IPS-20b (cell line): ENCODE measurements at regions not wholly inside any gene's neighbourhood (a gene's known extent, or its start where the extent isn't known, plus 50 kb on each side); places are given as distances from the start of the nearest gene placed in this dataset.

Source experiments
- H3K27ac ChIP-seq: one replicate; pipeline ENCODE4 v1.5.1; 2013; ENCODE audit warnings: low read length
- H3K27me3 ChIP-seq: 2 replicates; pipeline ENCODE4 v1.6.1; 2013; ENCODE audit warnings: mild to moderate bottlenecking, low read length, inconsistent platforms; ENCODE audit not compliant: insufficient read depth
- H3K36me3 ChIP-seq: 2 replicates; pipeline ENCODE4 v1.6.1; 2013; ENCODE audit warnings: low read depth, mild to moderate bottlenecking, inconsistent platforms, low read length, moderate library complexity; ENCODE audit not compliant: insufficient read depth
- H3K4me1 ChIP-seq: 2 replicates; pipeline ENCODE4 v1.6.1; 2013; ENCODE audit warnings: mild to moderate bottlenecking, control low read depth, inconsistent platforms, low read length, moderate library complexity; ENCODE audit not compliant: insufficient read depth
- H3K4me3 ChIP-seq: 2 replicates; pipeline ENCODE4 v1.5.1; 2013; ENCODE audit warnings: mild to moderate bottlenecking, low read length, inconsistent platforms
- H3K9ac ChIP-seq: 2 replicates; pipeline ENCODE4 v1.6.1; 2013; ENCODE audit warnings: low read depth, mild to moderate bottlenecking, inconsistent platforms, low read length, moderate library complexity
- H3K9me3 ChIP-seq: 2 replicates; pipeline ENCODE4 v1.6.1; 2013; ENCODE audit warnings: mild to moderate bottlenecking, low read depth, low read length, inconsistent platforms; ENCODE audit not compliant: insufficient read depth

DNA sequence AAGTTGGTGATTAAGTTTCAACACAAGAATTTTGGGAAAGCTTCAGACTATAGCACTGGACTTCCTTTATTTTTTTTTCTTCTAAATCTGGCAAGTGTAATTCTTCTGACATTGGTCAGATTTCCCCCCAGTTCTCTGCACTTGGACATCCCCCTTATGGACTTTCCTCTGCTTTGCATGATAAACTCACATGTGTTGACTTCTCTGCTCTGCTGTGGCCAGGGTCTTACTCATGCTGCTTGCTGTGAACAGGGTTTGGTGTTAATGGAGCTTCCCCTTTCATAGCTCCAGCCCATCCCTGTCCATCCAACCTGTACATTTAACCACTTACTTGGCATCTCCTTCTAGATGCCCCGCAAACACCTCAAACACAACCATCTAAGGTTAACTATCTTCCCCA is 70.5 kb upstream of the SPATA13 start:
- Histone ChIP-seq H3K27ac (no peak overlapping the region), H3K4me3 (no peak overlapping the region), H3K9ac (no peak overlapping the region), H3K27me3 (no peaks in the 10 kb centered on the region), H3K4me1 (peaks cover 3% of the 10 kb centered on the region; the same call in 1 of the 2 replicates), H3K9me3 (no peaks in the 10 kb centered on the region), H3K36me3 (no peaks in the 10 kb centered on the region)

- H3K4me3 ChIP-seq: no peak overlapping the region
- no peaks in the 10 kb centered on the region for H3K36me3 ChIP-seq
- H3K27me3 ChIP-seq: no peaks in the 10 kb centered on the region
- H3K9me3 ChIP-seq: no peaks in the 10 kb centered on the region
- peaks cover 3% of the 10 kb centered on the region; the same call in 1 of the 2 replicates for H3K4me1 ChIP-seq
- no peak overlapping the region for H3K27ac ChIP-seq
- H3K9ac ChIP-seq: no peak overlapping the region
Observed at GRCh38 chr13:24091080-24091479, 69.4 kb upstream of the SPATA13 start.

GRCh38 chr13:24092108-24092507 is 68.4 kb upstream of the SPATA13 start:
- Histone ChIP-seq H3K4me1 (peaks cover 6% of the 10 kb centered on the region; the same call in 1 of the 2 replicates), H3K9ac (no peak overlapping the region), H3K9me3 (no peaks in the 10 kb centered on the region), H3K27me3 (no peaks in the 10 kb centered on the region), H3K4me3 (no peak overlapping the region), H3K27ac (no peak overlapping the region), H3K36me3 (no peaks in the 10 kb centered on the region)

- Histone ChIP-seq H3K9ac (no peak overlapping the region), H3K36me3 (no peaks in the 10 kb centered on the region), H3K9me3 (no peaks in the 10 kb centered on the region), H3K27ac (no peak overlapping the region), H3K27me3 (no peaks in the 10 kb centered on the region), H3K4me3 (no peak overlapping the region), H3K4me1 (peaks cover 6% of the 10 kb centered on the region; the same call in 1 of the 2 replicates)
Observed at GRCh38 chr13:24093047-24093446, 67.5 kb upstream of the SPATA13 start.

GRCh38 chr13:24096659-24097058 is 63.9 kb upstream of the SPATA13 start:
- Histone ChIP-seq H3K9me3 (no peaks in the 10 kb centered on the region), H3K4me1 (peaks cover 6% of the 10 kb centered on the region; the same call in 1 of the 2 replicates), H3K4me3 (no peak overlapping the region), H3K27me3 (no peaks in the 10 kb centered on the region), H3K36me3 (no peaks in the 10 kb centered on the region), H3K9ac (no peak overlapping the region), H3K27ac (no peak overlapping the region)

GRCh38 chr13:24097064-24097463 is 63.5 kb upstream of the SPATA13 start:
- no peaks in the 10 kb centered on the region for H3K36me3 ChIP-seq
- H3K27ac ChIP-seq: no peak overlapping the region
- H3K4me3 ChIP-seq: no peak overlapping the region
- H3K27me3 ChIP-seq: no peaks in the 10 kb centered on the region
- H3K4me1 ChIP-seq: peaks cover 6% of the 10 kb centered on the region; the same call in 1 of the 2 replicates
- no peaks in the 10 kb centered on the region for H3K9me3 ChIP-seq
- no peak overlapping the region for H3K9ac ChIP-seq

DNA sequence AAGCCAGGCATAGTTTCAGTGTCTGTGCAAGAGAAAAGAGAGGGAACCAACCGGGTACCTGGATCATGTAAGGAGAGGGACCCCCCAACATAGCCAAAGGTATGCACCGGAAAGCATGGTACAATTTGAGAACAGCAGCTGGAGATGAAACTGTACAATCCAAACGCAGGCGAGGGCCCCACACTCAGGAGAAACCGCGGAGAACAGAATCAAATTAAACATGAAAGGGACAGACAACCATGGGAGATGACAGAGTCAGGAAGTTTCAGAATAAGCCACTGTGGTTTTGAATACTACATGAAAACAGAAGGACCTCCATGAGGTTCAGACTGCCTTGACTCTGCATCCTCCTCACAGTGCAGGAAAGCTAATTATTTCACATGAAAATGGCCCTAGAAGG is 62.9 kb upstream of the SPATA13 start:
- no peaks in the 10 kb centered on the region for H3K9me3 ChIP-seq
- H3K9ac ChIP-seq: no peak overlapping the region
- H3K36me3 ChIP-seq: no peaks in the 10 kb centered on the region
- H3K27me3 ChIP-seq: no peaks in the 10 kb centered on the region
- H3K4me3 ChIP-seq: no peak overlapping the region
- H3K4me1 ChIP-seq: peaks cover 6% of the 10 kb centered on the region; the same call in 1 of the 2 replicates
- no peak overlapping the region for H3K27ac ChIP-seq

GRCh38 chr13:24099490-24099889 is 61.0 kb upstream of the SPATA13 start:
- Histone ChIP-seq H3K27me3 (no peaks in the 10 kb centered on the region), H3K4me3 (no peak overlapping the region), H3K9me3 (no peaks in the 10 kb centered on the region), H3K36me3 (no peaks in the 10 kb centered on the region), H3K4me1 (peaks cover 3% of the 10 kb centered on the region; the same call in 1 of the 2 replicates), H3K27ac (no peak overlapping the region), H3K9ac (no peak overlapping the region)

GRCh38 chr13:24100188-24100587 is 60.3 kb upstream of the SPATA13 start:
- H3K4me3 ChIP-seq: no peak overlapping the region
- H3K36me3 ChIP-seq: no peaks in the 10 kb centered on the region
- no peaks in the 10 kb centered on the region for H3K27me3 ChIP-seq
- H3K27ac ChIP-seq: no peak overlapping the region
- no peak overlapping the region for H3K9ac ChIP-seq
- H3K4me1 ChIP-seq: peaks cover 3% of the 10 kb centered on the region; the same call in 1 of the 2 replicates
- no peaks in the 10 kb centered on the region for H3K9me3 ChIP-seq

GRCh38 chr13:24103782-24104372 is 56.6 kb upstream of the SPATA13 start:
- no peaks in the 10 kb centered on the region for H3K4me1 ChIP-seq
- no peak overlapping the region for H3K4me3 ChIP-seq
- H3K9ac ChIP-seq: no peak overlapping the region
- H3K9me3 ChIP-seq: no peaks in the 10 kb centered on the region
- H3K27ac ChIP-seq: no peak overlapping the region
- no peaks in the 10 kb centered on the region for H3K27me3 ChIP-seq
- H3K36me3 ChIP-seq: no peaks in the 10 kb centered on the region

DNA sequence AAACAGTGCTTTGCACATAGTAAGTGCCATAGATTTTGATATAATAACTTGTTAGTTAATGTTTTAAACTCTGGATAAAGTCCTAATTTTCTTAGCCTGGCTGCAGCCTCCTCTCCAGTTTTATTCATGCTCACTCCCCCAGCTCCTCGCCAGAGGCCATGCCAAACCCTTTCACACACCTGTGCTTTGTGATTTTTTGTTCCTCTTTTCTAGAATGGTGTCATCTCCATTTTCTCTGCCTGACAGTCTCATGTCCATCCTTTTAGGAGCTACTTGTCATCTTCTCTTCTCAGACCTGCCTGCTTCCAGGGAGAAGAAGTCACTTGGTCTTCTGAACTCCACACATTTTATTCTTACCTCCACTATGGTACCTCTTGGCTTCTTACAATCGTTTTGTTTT is 55.8 kb upstream of the SPATA13 start:
- Histone ChIP-seq H3K9me3 (no peaks in the 10 kb centered on the region), H3K27ac (no peak overlapping the region), H3K27me3 (no peaks in the 10 kb centered on the region), H3K9ac (no peak overlapping the region), H3K4me1 (no peaks in the 10 kb centered on the region), H3K36me3 (no peaks in the 10 kb centered on the region), H3K4me3 (no peak overlapping the region)

DNA sequence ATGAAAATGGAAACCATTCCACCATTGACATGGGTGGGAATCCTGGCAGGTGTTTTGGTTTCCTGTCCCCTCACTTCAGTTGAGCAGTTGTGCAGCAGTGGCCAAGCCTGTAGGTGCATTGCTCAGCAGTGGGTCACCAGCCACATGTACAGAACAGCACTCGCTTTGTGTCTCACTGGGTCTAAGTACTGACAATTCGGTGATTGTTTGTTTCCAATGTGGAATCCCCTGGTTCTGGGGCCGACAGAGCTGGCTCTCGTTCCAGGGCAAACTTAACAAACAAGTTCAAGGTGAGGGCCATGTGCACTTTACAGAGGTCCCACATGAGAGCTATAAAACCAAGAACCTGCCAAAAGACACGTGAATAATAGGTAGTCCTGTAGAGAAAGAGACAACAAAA is 54.1 kb upstream of the SPATA13 start:
- no peaks in the 10 kb centered on the region for H3K9me3 ChIP-seq
- H3K27me3 ChIP-seq: no peaks in the 10 kb centered on the region
- no peak overlapping the region for H3K4me3 ChIP-seq
- H3K27ac ChIP-seq: no peak overlapping the region
- H3K4me1 ChIP-seq: no peaks in the 10 kb centered on the region
- no peaks in the 10 kb centered on the region for H3K36me3 ChIP-seq
- H3K9ac ChIP-seq: no peak overlapping the region
